ENCODE measurements at regions not wholly inside any gene's neighbourhood (a gene's known extent, or its start where the extent isn't known, plus 50 kb on each side); places are given as distances from the start of the nearest gene placed in this dataset.

DNA sequence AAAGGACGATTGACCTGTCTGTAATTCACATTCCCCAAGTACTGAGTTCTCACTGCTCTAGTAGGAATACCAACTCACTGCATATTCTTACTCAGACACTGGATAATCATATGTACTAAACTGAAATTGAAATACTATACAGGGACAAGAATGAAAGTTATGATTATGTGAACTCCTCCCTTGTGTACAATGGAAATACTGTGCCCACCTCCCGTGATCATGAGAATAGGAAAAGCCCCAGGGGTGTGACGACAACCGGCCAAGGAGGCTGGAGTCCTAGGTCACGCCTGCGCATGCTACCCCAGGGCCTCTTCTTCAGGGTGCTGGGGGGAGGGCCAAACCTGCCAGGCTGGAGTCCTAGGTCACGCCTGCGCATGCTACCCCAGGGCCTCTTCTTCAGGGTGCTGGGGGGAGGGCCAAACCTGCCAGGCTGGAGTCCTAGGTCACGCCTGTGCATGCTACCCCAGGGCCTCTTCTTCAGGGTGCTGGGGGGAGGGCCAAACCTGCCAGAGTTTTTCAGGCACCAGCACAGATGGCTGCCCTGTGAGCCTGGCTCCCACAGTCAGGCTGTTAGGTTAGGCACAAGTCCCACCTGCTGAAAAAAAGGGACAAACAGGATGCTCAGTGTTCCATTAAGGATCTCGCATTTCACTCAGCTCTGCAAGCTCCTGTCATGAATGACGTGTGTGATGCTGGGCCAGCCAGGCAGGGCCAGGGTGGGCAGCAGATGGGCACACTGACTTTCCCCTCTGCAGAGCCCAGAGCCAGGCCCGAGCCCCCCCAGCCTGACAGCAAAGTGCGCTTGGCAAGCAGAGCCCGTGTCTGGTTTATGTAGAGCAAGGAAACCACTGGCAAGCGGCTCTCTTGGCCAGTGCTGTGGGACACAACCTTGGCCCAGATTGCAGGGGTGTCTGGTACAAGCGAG is 107.7 kb downstream of the FOXF2 start:
- ChIA-PET POLR2A (no interaction called here), CTCF (no interaction called here)
- no peak for DNase-seq
- Histone ChIP-seq H4K20me1 (ENCODE audit: control insufficient read depth, insufficient read depth, low read length, poor library complexity, severe bottlenecking) (no peaks in the 10 kb centered on the region), H3K4me3 (ENCODE audit: control extremely low read depth in 1 of 5, extremely low read depth in 1 of 5, insufficient read depth in 1 of 5, low read depth in 2 of 5, low read length in 4 of 5) (no peak overlapping the region), H3K9me3 (ENCODE audit: control extremely low read depth in 1 of 3, control insufficient read depth in 2 of 3, insufficient read depth in 1 of 3, low read length in 2 of 3) (peaks cover 0 to 5% (median 0%) of the 10 kb centered on the region in 3 donors), H2AFZ (ENCODE audit: insufficient read depth, low read depth, low read length, poor library complexity, severe bottlenecking) (no peak overlapping the region), H3K27me3 (replicated peaks in 1 of 4; ENCODE audit: control extremely low read depth in 1 of 4, control insufficient read depth in 3 of 4, insufficient read depth in 4 of 4, low read length in 3 of 4) (peaks cover 0 to 3% (median 0%) of the 10 kb centered on the region in 4 experiments), H3K9ac (ENCODE audit: low read length) (no peak overlapping the region), H3K27ac (ENCODE audit: low read length in 2 of 2) (no peak overlapping the region), H3K79me2 (ENCODE audit: control insufficient read depth, insufficient read depth, low read length) (no peaks in the 10 kb centered on the region), H3K4me2 (replicated peaks; ENCODE audit: low read depth, low read length, poor library complexity, severe bottlenecking) (no peak overlapping the region), H3K4me1 (ENCODE audit: control insufficient read depth in 2 of 2, insufficient read depth in 2 of 2, low read length in 2 of 2) (no peaks in the 10 kb centered on the region), H3K36me3 (replicated peaks in 1 of 2; ENCODE audit: control extremely low read depth in 1 of 2, control insufficient read depth in 1 of 2, extremely low read depth in 1 of 2, insufficient read depth in 2 of 2, low read length in 1 of 2) (no peaks in the 10 kb centered on the region)
- TF ChIP-seq EZH2 (IDR thresholded peaks at IDR 0.05; ENCODE audit: borderline replicate concordance, insufficient read depth, low read depth, low read length, poor library complexity, severe bottlenecking), result no peak
- TF ChIP-seq, protein P1, sequence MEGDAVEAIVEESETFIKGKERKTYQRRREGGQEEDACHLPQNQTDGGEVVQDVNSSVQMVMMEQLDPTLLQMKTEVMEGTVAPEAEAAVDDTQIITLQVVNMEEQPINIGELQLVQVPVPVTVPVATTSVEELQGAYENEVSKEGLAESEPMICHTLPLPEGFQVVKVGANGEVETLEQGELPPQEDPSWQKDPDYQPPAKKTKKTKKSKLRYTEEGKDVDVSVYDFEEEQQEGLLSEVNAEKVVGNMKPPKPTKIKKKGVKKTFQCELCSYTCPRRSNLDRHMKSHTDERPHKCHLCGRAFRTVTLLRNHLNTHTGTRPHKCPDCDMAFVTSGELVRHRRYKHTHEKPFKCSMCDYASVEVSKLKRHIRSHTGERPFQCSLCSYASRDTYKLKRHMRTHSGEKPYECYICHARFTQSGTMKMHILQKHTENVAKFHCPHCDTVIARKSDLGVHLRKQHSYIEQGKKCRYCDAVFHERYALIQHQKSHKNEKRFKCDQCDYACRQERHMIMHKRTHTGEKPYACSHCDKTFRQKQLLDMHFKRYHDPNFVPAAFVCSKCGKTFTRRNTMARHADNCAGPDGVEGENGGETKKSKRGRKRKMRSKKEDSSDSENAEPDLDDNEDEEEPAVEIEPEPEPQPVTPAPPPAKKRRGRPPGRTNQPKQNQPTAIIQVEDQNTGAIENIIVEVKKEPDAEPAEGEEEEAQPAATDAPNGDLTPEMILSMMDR (IDR thresholded peaks at IDR 0.05), result no peak
- WGBS (ENCODE audit: insufficient coverage), result 89% methylated on average over 12 of the region's 16 CpGs
- peaks cover 24% of the 10 kb centered on the region for H3K27me3 Mint-ChIP-seq
- H3K4me3 Mint-ChIP-seq, result no peak overlapping the region
- H3K4me1 Mint-ChIP-seq, result no peaks in the 10 kb centered on the region
- ATAC-seq (ENCODE audit: low read depth), result no peak
- H3K9me3 Mint-ChIP-seq (ENCODE audit: insufficient read depth), result peaks cover 2% of the 10 kb centered on the region
- intact Hi-C loops (cut with micrococcal nuclease), result no loop called here
- H3K27ac Mint-ChIP-seq, result no peak overlapping the region

DNA sequence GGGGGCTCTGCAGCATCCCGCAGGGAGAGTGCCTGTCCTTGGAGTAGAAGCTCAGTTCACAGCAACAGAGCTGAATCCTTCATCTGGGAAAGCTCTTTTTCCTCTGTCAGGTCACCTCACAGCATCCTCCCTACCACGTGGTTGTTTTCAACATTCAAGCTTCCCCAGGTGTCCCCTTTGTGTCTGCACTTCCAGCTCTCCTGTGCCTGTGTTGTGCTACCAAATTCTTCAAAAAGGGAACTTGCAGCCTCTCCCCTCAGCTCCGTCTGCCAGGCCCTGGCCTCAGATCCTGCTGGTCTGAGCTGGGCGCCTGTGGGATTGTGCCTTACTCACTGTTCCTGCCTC is 108.4 kb downstream of the FOXF2 start:
- DNase-seq, result no peak
- ChIA-PET CTCF (no interaction called here), POLR2A (no interaction called here)
- H3K27me3 ChIP-seq (replicated peaks in 1 of 4; ENCODE audit: control extremely low read depth in 1 of 4, control insufficient read depth in 3 of 4, insufficient read depth in 4 of 4, low read length in 3 of 4), result peaks cover 0 to 3% (median 0%) of the 10 kb centered on the region in 4 experiments
- H3K9me3 ChIP-seq (ENCODE audit: control extremely low read depth in 1 of 3, control insufficient read depth in 2 of 3, insufficient read depth in 1 of 3, low read length in 2 of 3), result peaks cover 0 to 5% (median 0%) of the 10 kb centered on the region in 3 donors
- intact Hi-C loops (cut with micrococcal nuclease), result no loop called here
- H3K79me2 ChIP-seq (ENCODE audit: control insufficient read depth, insufficient read depth, low read length), result no peaks in the 10 kb centered on the region
- Mint-ChIP-seq H3K4me3 (no peak overlapping the region), H3K9me3 (ENCODE audit: insufficient read depth) (peaks cover 2% of the 10 kb centered on the region), H3K4me1 (no peaks in the 10 kb centered on the region), H3K27ac (no peak overlapping the region), H3K27me3 (peaks cover 30% of the 10 kb centered on the region)
- 45% methylated on average over 4 of the region's 4 CpGs for WGBS (ENCODE audit: insufficient coverage)
- no peak for ATAC-seq (ENCODE audit: low read depth)
- TF ChIP-seq, protein P1 (IDR thresholded peaks at IDR 0.05), result no peak
- TF ChIP-seq EZH2 (IDR thresholded peaks at IDR 0.05; ENCODE audit: borderline replicate concordance, insufficient read depth, low read depth, low read length, poor library complexity, severe bottlenecking), result no peak
- no peak overlapping the region for H3K9ac ChIP-seq (ENCODE audit: low read length)
- H3K4me3 ChIP-seq (ENCODE audit: control extremely low read depth in 1 of 5, extremely low read depth in 1 of 5, insufficient read depth in 1 of 5, low read depth in 2 of 5, low read length in 4 of 5), result no peak overlapping the region
- no peak overlapping the region for H3K27ac ChIP-seq (ENCODE audit: low read length in 2 of 2)
- no peaks in the 10 kb centered on the region for H4K20me1 ChIP-seq (ENCODE audit: control insufficient read depth, insufficient read depth, low read length, poor library complexity, severe bottlenecking)
- no peaks in the 10 kb centered on the region for H3K4me1 ChIP-seq (ENCODE audit: control insufficient read depth in 2 of 2, insufficient read depth in 2 of 2, low read length in 2 of 2)
- H3K4me2 ChIP-seq (replicated peaks; ENCODE audit: low read depth, low read length, poor library complexity, severe bottlenecking), result no peak overlapping the region
- no peak overlapping the region for H2AFZ ChIP-seq (ENCODE audit: insufficient read depth, low read depth, low read length, poor library complexity, severe bottlenecking)
- no peaks in the 10 kb centered on the region for H3K36me3 ChIP-seq (replicated peaks in 1 of 2; ENCODE audit: control extremely low read depth in 1 of 2, control insufficient read depth in 1 of 2, extremely low read depth in 1 of 2, insufficient read depth in 2 of 2, low read length in 1 of 2)
